ENCODE measurements at regions not wholly inside any gene's neighbourhood (a gene's known extent, or its start where the extent isn't known, plus 50 kb on each side); places are given as distances from the start of the nearest gene placed in this dataset.
A peak's percentile ranks its signal among the peaks of the same experiment; 100 is the strongest.

DNA sequence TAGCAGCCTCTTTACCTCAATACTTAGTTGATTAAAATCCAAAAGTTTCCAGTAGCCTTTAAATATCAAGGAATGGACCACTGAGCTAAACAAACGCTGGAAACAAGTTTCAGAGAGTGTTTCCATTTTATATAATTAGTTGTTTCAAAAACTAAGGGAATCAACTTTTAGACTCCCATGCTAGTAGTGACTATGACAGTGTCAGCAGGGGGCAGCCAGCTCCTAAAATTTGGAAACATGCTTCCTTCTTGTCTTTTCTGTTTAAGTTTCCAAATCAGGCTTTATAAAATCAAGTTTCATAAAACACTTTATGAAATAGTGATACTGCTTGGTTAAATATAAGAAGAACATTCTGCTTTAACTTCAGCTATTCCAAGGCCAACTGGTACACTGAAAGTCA, 138.2 kb upstream of the TMEM229A start:
- peak in 1 of 2 experiments; percentile 1 for DNase-seq (ENCODE audit: low read depth in 1 of 2, low spot score in 1 of 2)
- TF ChIP-seq GABPA (IDR thresholded peaks at IDR 0.05; ENCODE audit: low read depth) = no peak
- TF ChIP-seq, protein P1, sequence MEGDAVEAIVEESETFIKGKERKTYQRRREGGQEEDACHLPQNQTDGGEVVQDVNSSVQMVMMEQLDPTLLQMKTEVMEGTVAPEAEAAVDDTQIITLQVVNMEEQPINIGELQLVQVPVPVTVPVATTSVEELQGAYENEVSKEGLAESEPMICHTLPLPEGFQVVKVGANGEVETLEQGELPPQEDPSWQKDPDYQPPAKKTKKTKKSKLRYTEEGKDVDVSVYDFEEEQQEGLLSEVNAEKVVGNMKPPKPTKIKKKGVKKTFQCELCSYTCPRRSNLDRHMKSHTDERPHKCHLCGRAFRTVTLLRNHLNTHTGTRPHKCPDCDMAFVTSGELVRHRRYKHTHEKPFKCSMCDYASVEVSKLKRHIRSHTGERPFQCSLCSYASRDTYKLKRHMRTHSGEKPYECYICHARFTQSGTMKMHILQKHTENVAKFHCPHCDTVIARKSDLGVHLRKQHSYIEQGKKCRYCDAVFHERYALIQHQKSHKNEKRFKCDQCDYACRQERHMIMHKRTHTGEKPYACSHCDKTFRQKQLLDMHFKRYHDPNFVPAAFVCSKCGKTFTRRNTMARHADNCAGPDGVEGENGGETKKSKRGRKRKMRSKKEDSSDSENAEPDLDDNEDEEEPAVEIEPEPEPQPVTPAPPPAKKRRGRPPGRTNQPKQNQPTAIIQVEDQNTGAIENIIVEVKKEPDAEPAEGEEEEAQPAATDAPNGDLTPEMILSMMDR (IDR thresholded peaks at IDR 0.05; ENCODE audit: insufficient read depth, low read length) = no peak
- TF ChIP-seq SPI1 (IDR thresholded peaks at IDR 0.05; ENCODE audit: borderline replicate concordance, low read depth) = no peak
- TF ChIP-seq POLR2AphosphoS5 (IDR thresholded peaks at IDR 0.05; ENCODE audit: low read depth) = no peak
- no peak overlapping the region for H3K4me3 ChIP-seq (replicated peaks; ENCODE audit: insufficient read depth, low read length)
- H3K27ac ChIP-seq (replicated peaks) = no peak overlapping the region
- no peaks in the 10 kb centered on the region for H3K27me3 ChIP-seq (ENCODE audit: insufficient read depth, poor library complexity, severe bottlenecking)

DNA sequence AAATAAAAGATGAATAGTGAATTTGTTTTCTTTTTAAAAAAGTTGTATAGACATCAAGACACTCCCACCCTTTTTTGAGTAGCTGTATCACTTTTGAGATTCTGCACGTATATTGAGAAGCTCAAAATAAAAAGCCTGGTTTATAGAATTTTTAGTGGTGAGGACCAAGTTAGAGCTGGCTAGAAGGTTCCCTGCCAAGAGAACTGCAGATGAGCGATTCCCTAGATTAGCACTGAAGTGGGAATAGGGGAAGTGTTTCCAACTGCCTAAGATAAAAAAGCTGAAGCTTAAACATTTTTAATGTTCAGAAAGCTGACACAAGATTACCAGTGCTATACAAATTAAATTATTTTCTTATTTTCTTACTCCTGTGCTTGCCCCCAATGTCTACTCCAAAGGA, 135.7 kb upstream of the TMEM229A start:
- TF ChIP-seq POLR2AphosphoS5 (IDR thresholded peaks at IDR 0.05; ENCODE audit: low read depth) (no peak), SPI1 (IDR thresholded peaks at IDR 0.05; ENCODE audit: borderline replicate concordance, low read depth) (no peak), GABPA (IDR thresholded peaks at IDR 0.05; ENCODE audit: low read depth) (no peak)
- TF ChIP-seq, protein P2, sequence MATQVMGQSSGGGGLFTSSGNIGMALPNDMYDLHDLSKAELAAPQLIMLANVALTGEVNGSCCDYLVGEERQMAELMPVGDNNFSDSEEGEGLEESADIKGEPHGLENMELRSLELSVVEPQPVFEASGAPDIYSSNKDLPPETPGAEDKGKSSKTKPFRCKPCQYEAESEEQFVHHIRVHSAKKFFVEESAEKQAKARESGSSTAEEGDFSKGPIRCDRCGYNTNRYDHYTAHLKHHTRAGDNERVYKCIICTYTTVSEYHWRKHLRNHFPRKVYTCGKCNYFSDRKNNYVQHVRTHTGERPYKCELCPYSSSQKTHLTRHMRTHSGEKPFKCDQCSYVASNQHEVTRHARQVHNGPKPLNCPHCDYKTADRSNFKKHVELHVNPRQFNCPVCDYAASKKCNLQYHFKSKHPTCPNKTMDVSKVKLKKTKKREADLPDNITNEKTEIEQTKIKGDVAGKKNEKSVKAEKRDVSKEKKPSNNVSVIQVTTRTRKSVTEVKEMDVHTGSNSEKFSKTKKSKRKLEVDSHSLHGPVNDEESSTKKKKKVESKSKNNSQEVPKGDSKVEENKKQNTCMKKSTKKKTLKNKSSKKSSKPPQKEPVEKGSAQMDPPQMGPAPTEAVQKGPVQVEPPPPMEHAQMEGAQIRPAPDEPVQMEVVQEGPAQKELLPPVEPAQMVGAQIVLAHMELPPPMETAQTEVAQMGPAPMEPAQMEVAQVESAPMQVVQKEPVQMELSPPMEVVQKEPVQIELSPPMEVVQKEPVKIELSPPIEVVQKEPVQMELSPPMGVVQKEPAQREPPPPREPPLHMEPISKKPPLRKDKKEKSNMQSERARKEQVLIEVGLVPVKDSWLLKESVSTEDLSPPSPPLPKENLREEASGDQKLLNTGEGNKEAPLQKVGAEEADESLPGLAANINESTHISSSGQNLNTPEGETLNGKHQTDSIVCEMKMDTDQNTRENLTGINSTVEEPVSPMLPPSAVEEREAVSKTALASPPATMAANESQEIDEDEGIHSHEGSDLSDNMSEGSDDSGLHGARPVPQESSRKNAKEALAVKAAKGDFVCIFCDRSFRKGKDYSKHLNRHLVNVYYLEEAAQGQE (IDR thresholded peaks at IDR 0.05; ENCODE audit: insufficient replicate concordance, low read depth) = no peak
- TF ChIP-seq, protein P1 (IDR thresholded peaks at IDR 0.05; ENCODE audit: insufficient read depth, low read length) = no peak
- Histone ChIP-seq H3K27ac (replicated peaks) (no peak overlapping the region), H3K4me3 (replicated peaks; ENCODE audit: insufficient read depth, low read length) (no peak overlapping the region), H3K27me3 (ENCODE audit: insufficient read depth, poor library complexity, severe bottlenecking) (no peaks in the 10 kb centered on the region)
- no peak for DNase-seq (ENCODE audit: low read depth in 1 of 2, low spot score in 1 of 2)

DNA sequence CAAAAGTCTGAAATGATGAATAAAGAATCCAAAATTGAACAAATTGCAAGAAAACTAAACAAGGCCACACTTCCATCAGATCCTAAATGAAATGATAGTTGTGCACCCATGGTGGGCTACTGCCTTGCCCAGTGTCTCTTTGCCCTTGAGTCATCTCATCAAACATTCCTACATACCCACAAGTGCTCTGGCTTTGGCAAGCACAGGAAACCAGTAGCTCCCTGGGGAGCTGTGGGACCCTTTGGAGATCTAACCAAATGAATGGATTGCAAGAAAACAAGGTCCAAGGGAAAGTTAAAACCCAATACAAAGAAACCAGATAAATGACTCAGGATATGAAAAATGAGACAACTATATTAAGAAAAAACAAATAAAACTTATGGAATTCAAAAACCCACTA, 129.8 kb upstream of the TMEM229A start:
- DNase-seq (ENCODE audit: low read depth in 1 of 2, low spot score in 1 of 2) = no peak
- Histone ChIP-seq H3K27me3 (ENCODE audit: insufficient read depth, poor library complexity, severe bottlenecking) (no peaks in the 10 kb centered on the region), H3K27ac (replicated peaks) (no peak overlapping the region), H3K4me3 (replicated peaks; ENCODE audit: insufficient read depth, low read length) (no peak overlapping the region)
- TF ChIP-seq, protein P2 (IDR thresholded peaks at IDR 0.05; ENCODE audit: insufficient replicate concordance, low read depth) = no peak

DNA sequence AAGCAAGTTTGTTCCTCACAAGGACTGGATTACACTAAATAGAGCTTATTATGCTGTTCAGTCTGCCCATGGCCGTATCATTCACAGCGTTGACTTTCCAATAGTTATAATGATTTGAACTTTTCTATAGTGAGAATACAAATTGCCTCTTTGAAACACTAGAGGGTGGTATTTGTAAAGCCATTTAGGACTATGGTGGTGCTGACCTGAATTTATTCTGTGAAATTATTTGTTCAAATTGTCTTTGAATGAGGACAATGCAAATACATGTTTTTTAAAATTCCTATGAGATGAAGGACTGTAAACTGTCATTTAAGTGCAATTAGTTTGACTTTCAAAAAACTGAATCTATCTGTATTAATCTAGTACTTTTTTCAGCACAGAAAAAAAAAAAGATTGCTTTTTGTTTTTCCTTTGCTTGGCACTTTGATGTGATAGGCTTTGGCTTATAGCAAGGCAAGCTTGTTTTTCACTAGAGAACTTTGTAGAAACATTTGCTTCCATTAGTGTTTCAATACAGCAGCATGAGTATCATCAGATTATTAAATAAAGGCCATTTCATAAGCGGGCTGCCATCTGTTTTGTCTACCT, 122.7 kb upstream of the TMEM229A start:
- TF ChIP-seq, protein P1 (IDR thresholded peaks at IDR 0.05; ENCODE audit: insufficient read depth, low read length) = peak; percentile 18
- no peak for TF ChIP-seq SPI1 (IDR thresholded peaks at IDR 0.05; ENCODE audit: borderline replicate concordance, low read depth)
- Histone ChIP-seq H3K27me3 (ENCODE audit: insufficient read depth, poor library complexity, severe bottlenecking) (no peaks in the 10 kb centered on the region), H3K27ac (replicated peaks) (no peak overlapping the region), H3K4me3 (replicated peaks; ENCODE audit: insufficient read depth, low read length) (no peak overlapping the region)
- no peak for DNase-seq (ENCODE audit: low read depth in 1 of 2, low spot score in 1 of 2)

Data from HL-60 (cell line).